Chondrocyte (in vitro differentiated cells): ENCODE measurements at regions not wholly inside any gene's neighbourhood (a gene's known extent, or its start where the extent isn't known, plus 50 kb on each side); places are given as distances from the start of the nearest gene placed in this dataset.
A peak's percentile ranks its signal among the peaks of the same experiment; 100 is the strongest.

ENCODE experiments used
- DNase-seq: peaks from one replicate; pipeline ENCODE4 v3.0.0; 2021; ENCODE audit warnings: mixed read lengths, low spot score
- H3K27ac Mint-ChIP-seq: one replicate; pipeline ENCODE4 v1.8.0; 2021; ENCODE audit warnings: mild to moderate bottlenecking, moderate library complexity, mixed read lengths; ENCODE audit not compliant: unreplicated experiment
- H3K27me3 Mint-ChIP-seq: 2 replicates; pipeline ENCODE4 v1.8.0; 2021; ENCODE audit warnings: low read depth, mixed read lengths
- H3K36me3 Mint-ChIP-seq: 2 replicates; pipeline ENCODE4 v1.8.0; 2021; ENCODE audit warnings: low read depth, mixed read lengths
- H3K4me1 Mint-ChIP-seq: 2 replicates; pipeline ENCODE4 v1.8.0; 2021; ENCODE audit warnings: low read depth, mild to moderate bottlenecking, mixed read lengths
- H3K4me3 Mint-ChIP-seq: one replicate; pipeline ENCODE4 v1.8.0; 2021; ENCODE audit warnings: mild to moderate bottlenecking, moderate library complexity, mixed read lengths; ENCODE audit not compliant: unreplicated experiment
- H3K9me3 Mint-ChIP-seq: 2 replicates; pipeline ENCODE4 v1.8.0; 2021; ENCODE audit warnings: low read depth, mixed read lengths
- CTCF ChIP-seq: fragments of 200-600 bp; sonication (generic); IDR thresholded peaks from 2 replicates; pipeline ENCODE4 v1.5.0; 2021; ENCODE audit warnings: antibody characterized with exemption, mild to moderate bottlenecking, moderate library complexity

- peak; percentile 49 for DNase-seq
- no peaks in the 10 kb centered on the region for H3K27me3 Mint-ChIP-seq
- no peak for TF ChIP-seq CTCF
- no peaks in the 10 kb centered on the region for H3K36me3 Mint-ChIP-seq
- H3K4me3 Mint-ChIP-seq: no peak overlapping the region
- no peaks in the 10 kb centered on the region for H3K4me1 Mint-ChIP-seq
- H3K27ac Mint-ChIP-seq: no peak overlapping the region
- H3K9me3 Mint-ChIP-seq: peaks cover 2% of the 10 kb centered on the region
Measured at GRCh38 chr22:48709976-48710375, 1117.7 kb downstream of the BRD1 start.

- Mint-ChIP-seq H3K4me3 (no peak overlapping the region), H3K27ac (no peak overlapping the region), H3K36me3 (no peaks in the 10 kb centered on the region), H3K9me3 (no peaks in the 10 kb centered on the region), H3K27me3 (no peaks in the 10 kb centered on the region), H3K4me1 (no peaks in the 10 kb centered on the region)
- TF ChIP-seq CTCF: no peak
- peak; percentile 76 for DNase-seq
Measured at GRCh38 chr22:48709453-48709852, 1118.2 kb downstream of the BRD1 start.

- Mint-ChIP-seq H3K27me3 (no peaks in the 10 kb centered on the region), H3K4me3 (no peak overlapping the region), H3K4me1 (no peaks in the 10 kb centered on the region), H3K27ac (no peak overlapping the region), H3K9me3 (no peaks in the 10 kb centered on the region), H3K36me3 (no peaks in the 10 kb centered on the region)
- peak; percentile 77 for DNase-seq
- no peak for TF ChIP-seq CTCF
Measured at GRCh38 chr22:48708558-48709245, 1119.0 kb downstream of the BRD1 start.

GRCh38 chr22:48707763-48708557 is 1119.7 kb downstream of the BRD1 start:
- Mint-ChIP-seq H3K9me3 (no peaks in the 10 kb centered on the region), H3K4me3 (no peak overlapping the region), H3K27me3 (no peaks in the 10 kb centered on the region), H3K4me1 (no peaks in the 10 kb centered on the region), H3K36me3 (no peaks in the 10 kb centered on the region), H3K27ac (no peak overlapping the region)
- no peak for TF ChIP-seq CTCF
- peak; percentile 90 for DNase-seq

GRCh38 chr22:48706934-48707762 is 1120.5 kb downstream of the BRD1 start:
- Mint-ChIP-seq H3K27ac (no peak overlapping the region), H3K27me3 (no peaks in the 10 kb centered on the region), H3K4me1 (no peaks in the 10 kb centered on the region), H3K36me3 (no peaks in the 10 kb centered on the region), H3K9me3 (no peaks in the 10 kb centered on the region), H3K4me3 (no peak overlapping the region)
- no peak for TF ChIP-seq CTCF
- DNase-seq: peak; percentile 88
